SW 1271 (cell line): ENCODE measurements at regions not wholly inside any gene's neighbourhood (a gene's known extent, or its start where the extent isn't known, plus 50 kb on each side); places are given as distances from the start of the nearest gene placed in this dataset.
"Not testable (repeated sequence)": the region's sequence is repeated elsewhere in the genome, so short reads cannot be mapped to it uniquely, and the experiment has no call there.

ENCODE experiments used
- DNase-seq, 2 experiments: peaks; one replicate each; lab custom pipeline; 2025; lab: John Stamatoyannopoulos, UW

DNA sequence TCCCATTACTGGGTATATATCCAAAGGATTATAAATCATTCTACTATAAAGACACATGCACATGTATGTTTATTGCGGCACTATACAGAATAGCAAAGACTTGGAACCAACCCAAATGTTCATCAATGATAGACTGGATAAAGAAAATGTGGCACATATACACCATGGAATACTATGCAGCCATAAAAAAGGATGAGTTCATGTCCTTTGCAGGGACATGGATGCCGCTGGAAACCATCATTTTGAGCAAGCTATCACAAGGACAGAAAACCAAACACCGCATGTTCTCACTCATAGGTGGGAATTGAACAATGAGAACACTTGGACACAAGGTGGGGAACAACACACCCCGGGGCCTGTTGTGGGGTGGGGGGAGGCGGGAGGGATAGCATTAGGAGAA is 57.0 kb upstream of the NEUROD1 start:
- DNase-seq: not testable (repeated sequence)

DNA sequence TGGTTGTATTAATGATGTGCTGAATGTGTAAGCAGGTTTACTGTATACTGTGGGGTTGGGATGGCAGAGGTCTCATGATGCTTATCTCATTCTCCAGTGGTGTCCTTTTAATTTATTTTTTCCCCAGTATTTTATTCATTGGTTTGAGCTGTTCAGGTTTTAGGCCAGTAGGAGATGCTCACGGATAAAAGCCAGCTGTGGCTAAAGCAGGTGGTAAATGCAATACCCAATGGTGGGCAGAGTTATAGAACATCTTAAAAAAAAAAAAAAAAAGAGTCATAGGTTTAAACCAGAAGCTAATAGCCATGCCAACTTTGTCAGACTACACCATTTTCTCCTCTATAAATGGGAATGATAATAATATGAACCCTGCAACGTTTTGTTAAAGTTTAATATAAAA is 57.8 kb upstream of the NEUROD1 start:
- peak in 1 of 2 experiments; percentile 61 for DNase-seq

DNA sequence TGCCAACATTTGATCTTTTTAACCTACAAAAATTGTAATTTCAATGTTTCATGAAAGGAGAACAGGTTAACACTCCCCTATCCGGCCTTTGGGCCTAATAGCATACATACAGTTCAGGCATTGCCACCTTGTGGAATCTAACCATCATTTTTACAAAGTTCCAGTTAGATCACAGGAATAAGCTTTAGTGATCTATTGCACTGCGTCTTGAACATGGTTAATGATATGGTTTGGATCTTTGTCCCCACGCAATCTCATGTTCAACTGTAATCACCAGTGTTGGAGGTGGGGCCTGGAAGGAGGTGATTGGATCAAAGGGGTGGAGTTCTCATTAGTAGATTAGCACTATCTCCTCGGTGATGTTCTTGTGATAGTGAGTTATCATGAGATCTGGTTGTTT is 58.2 kb upstream of the NEUROD1 start:
- DNase-seq: no peak

- DNase-seq: no peak
Observed at GRCh38 chr2:181741756-181742155, 61.4 kb upstream of the NEUROD1 start.

DNA sequence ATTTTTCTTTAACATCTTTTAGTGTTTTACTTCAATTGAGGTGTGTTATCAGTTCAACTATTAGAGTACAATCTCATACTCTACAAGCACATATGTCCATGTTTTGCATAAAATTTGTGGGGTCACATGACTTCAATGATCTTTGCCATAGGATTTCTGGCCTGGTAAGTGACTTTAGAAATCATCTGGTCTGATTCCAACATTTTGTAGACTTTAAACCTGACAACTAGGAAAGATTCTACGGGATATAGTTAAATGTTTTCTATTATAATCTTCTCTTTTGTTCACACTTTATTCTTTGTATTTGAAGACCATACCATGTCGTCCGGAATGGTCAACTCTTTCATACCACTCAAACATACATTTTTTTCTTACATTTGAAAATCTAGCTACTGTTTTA is 62.0 kb upstream of the NEUROD1 start:
- DNase-seq: no peak

- DNase-seq: peak in 1 of 2 experiments; percentile 73
Observed at GRCh38 chr2:181742922-181743722, 62.8 kb upstream of the NEUROD1 start.

DNA sequence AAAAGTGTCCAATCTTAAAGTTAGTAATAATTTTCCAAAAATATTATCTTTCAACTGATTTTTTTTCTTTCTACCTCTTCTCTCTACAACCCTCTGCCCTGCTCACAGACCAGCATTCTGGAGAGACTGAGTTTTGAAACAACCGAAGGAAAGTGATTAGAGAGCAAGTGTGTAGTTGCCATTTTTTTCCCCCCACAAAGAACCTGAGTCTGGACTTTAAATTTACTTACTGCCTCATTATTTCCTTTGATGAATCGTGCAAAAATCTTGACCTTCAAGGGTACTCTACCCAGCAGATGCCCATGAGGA is 63.4 kb upstream of the NEUROD1 start:
- no peak for DNase-seq

DNA sequence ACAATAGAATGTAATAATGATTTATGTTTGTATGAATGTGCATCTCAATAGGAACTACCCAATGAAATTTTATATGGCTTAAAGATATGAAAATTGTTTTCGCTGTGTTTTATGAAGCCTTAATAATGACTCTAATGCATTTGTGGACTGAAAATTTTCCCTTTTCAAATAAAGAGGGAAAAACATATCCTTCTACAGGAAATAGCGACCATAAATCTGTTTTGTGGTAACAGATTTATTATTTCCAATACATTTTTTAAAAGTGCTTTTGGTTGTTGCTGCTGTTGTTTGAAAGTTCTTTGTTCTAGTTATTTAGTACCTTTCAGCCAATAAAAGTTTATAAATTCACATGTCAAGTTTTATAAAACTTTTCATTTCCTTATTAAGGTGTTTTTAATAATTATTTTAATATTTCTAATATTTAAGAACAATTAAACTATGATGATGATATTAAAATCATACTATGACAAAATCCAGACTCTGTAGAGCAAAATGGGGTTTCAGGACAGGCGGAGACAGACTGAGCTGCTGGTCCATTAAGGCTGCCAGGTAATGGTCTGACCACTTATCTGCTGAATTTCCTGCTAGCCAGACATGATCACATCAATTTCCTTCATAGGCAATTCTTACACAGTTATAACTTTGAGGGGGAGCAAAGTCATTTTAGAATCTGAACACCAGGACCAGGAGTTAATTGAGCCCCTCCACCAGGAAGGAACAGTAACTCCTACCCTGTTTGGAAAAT is 65.7 kb upstream of the NEUROD1 start:
- DNase-seq: no peak

GRCh38 chr2:181746844-181747243 is 66.5 kb upstream of the NEUROD1 start:
- no peak for DNase-seq

GRCh38 chr2:181750305-181750704 is 70.0 kb upstream of the NEUROD1 start:
- DNase-seq: no peak

GRCh38 chr2:181751266-181752030 is 71.1 kb upstream of the NEUROD1 start:
- DNase-seq: no peak

DNA sequence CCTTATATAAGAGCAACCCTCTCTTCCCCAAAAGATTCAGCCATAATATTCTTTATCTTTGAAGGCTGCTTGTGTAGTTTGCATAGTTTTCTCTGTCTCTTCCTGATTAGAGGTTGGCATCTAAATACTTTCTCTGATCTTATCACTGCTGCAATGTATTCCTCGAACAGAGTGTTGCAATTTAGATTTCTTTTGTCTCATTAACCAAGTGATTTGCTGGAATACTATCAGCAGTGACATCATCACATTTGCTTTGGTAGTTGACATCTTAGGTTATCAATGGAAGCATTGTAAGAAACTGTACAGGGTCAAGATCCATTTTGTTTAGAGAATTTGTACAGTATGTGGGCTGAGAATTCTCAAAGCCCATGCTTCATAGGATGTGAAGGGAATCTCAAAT is 72.0 kb upstream of the NEUROD1 start:
- no peak for DNase-seq

DNA sequence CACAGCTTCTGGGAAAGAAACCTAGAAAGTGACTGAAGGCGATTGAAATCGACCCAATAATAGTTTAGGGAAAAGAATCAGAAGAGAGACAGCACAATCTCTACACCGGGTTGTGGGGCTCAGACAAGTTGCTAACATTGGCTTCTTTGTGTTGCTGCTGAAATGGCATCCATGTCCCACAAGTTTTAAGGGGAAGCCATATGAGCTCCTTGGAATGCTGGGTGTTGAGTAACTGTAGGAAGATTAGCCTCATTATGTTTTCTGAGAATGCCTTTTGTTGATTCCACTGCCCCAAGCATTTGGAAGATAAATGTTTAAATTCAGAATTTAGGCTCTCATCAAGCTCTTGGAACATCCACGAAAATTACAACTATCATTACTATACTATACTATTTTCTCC is 73.4 kb upstream of the NEUROD1 start:
- no peak for DNase-seq

- no peak for DNase-seq
Observed at GRCh38 chr2:181754105-181754504, 73.8 kb upstream of the NEUROD1 start.

DNA sequence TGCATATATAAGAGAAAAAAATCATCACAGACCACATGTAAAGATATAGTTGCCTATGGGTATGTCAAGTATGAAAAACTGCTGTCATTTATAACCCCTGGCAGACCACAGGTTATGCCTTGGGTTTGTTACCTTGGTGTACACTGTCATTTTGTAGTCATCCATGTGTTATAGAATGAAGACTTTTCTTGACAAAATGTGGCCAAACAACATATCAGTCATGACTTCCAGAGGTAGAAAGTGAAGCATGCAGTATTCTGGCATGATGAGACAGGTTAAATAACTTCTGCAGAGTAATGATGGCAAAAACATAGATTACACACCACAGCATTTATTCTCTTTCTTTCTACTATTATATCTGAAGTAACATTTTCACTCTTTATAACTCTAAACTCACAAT is 74.9 kb upstream of the NEUROD1 start:
- no peak for DNase-seq

GRCh38 chr2:181760521-181760920 is 80.2 kb upstream of the NEUROD1 start:
- DNase-seq: no peak

GRCh38 chr2:181761175-181761574 is 80.9 kb upstream of the NEUROD1 start:
- DNase-seq: no peak

- no peak for DNase-seq
Observed at GRCh38 chr2:181762000-181762399, 81.7 kb upstream of the NEUROD1 start.

- DNase-seq: no peak
Observed at GRCh38 chr2:181762848-181763247, 82.5 kb upstream of the NEUROD1 start.

DNA sequence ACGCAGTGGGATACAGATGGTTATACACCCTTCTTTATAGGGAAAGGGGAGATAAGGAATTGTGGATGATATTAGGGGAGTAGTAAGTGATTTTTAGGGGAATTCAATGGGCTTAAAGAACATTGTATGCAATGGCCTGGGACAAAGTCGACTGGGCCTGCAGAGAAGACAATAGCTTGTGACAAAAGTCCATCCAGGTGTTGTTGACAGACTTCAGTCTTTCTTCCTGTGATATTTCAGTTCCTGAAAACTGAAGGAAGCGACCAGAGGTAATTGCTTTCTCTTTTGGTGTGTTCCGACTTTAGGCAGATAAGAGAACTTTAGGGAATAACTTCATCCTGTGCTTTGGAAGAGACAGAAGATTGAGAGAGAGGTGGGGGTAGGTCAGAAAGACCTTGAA is 83.1 kb upstream of the NEUROD1 start:
- DNase-seq: no peak

DNA sequence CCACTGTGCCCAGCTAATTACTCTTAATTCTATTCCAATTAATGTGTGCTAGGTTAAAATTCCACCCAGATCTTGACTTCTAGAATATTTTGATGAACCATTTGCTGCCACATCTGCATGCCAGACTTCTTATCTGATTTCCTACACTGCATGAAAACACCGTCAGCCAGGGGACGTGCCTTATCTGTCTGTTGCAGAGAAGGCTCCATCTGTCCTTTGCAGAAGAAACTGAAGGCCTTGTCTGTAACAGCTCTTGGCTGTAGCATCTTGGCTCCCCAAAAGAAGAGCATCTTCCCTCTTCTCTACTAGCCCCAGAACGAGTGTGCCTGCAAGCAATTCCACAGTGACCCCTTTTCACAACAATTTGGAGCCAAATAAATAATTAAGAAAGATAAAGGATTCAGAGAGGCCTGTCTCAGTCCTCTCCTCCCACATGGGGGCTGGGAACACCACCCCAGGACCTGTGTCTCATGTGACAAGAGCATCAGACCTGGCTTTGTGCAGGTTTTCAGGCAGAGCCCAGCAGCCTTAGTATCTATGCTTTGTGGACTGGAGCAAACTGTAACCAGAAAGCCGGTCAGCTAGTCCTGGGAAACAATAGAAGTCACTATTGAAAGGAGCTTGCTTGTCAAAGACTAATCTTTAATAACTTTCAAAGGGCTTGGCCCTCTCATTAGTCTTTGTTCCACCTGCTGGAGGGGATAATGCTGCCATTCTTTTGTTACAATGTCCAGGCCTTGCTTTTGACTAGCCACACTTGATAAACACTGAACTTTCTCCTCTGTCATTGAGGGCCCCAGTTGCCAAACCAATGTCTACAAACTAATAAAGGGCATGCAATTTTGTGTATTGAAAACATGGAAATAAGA is 84.0 kb upstream of the NEUROD1 start:
- no peak for DNase-seq

- no peak for DNase-seq
Observed at GRCh38 chr2:181766129-181766528, 85.8 kb upstream of the NEUROD1 start.
